AG04449 (cell line): ENCODE measurements at regions not wholly inside any gene's neighbourhood (a gene's known extent, or its start where the extent isn't known, plus 50 kb on each side); places are given as distances from the start of the nearest gene placed in this dataset.
"Not testable (repeated sequence)": the region's sequence is repeated elsewhere in the genome, so short reads cannot be mapped to it uniquely, and the experiment has no call there.

ENCODE experiments used
- CTCF ChIA-PET: fragments of 350-600 bp; formaldehyde crosslinking; extraction: SDS; loops from one replicate; lab custom pipeline; 2021; ENCODE audit warnings: antibody characterized with exemption; lab: Yijun Ruan, JAX
- POLR2A ChIA-PET: fragments of 400-600, 350-600 bp; formaldehyde crosslinking; extraction: SDS; loops from one replicate; lab custom pipeline; 2020; ENCODE audit warnings: antibody characterized with exemption, inconsistent platforms; lab: Yijun Ruan, JAX
- DNase-seq: peaks from one replicate; pipeline ENCODE4 v3.0.0-alpha.2; 2010; ENCODE audit warnings: low read depth, low spot score
- H3K4me3 ChIP-seq: 2 replicates; pipeline ENCODE4 v1.5.1; 2011; ENCODE audit warnings: low read depth, mild to moderate bottlenecking, control low read depth, low read length
- CTCF ChIP-seq: IDR thresholded peaks from one replicate; pipeline ENCODE4 v1.5.1; 2011; ENCODE audit warnings: mild to moderate bottlenecking, moderate library complexity, low read length, control low read depth, inconsistent platforms; ENCODE audit not compliant: insufficient read depth; ENCODE audit errors: missing control alignments

- no peak for DNase-seq
- ChIA-PET POLR2A (no interaction called here), CTCF (no interaction called here)
Measured at GRCh38 chr11:93608364-93608763, 53.1 kb upstream of the CEP295 start.

GRCh38 chr11:93606721-93607120, 54.8 kb upstream of the CEP295 start:
- TF ChIP-seq CTCF: no peak
- CTCF ChIA-PET: interaction anchor here (0.9 kb wide), 1 partner anchor 41 kb away, joined by 3 read pairs; no protein-coding TSS in a partner anchor
- no peak for DNase-seq
- no peak overlapping the region for H3K4me3 ChIP-seq
- POLR2A ChIA-PET: no interaction called here

More at GRCh38 chr11:93608364-93608763, 53.1 kb upstream of the CEP295 start:
- TF ChIP-seq CTCF: no peak
- no peak overlapping the region for H3K4me3 ChIP-seq

- DNase-seq: no peak
- H3K4me3 ChIP-seq: no peak overlapping the region
- ChIA-PET CTCF (interaction anchor here (0.9 kb wide), 1 partner anchor 41 kb away, joined by 3 read pairs; no protein-coding TSS in a partner anchor), POLR2A (no interaction called here)
- TF ChIP-seq CTCF: no peak
Measured at GRCh38 chr11:93606314-93606713, 55.2 kb upstream of the CEP295 start.

GRCh38 chr11:93605642-93606041, 55.8 kb upstream of the CEP295 start:
- POLR2A ChIA-PET: no interaction called here
- no peak for TF ChIP-seq CTCF
- H3K4me3 ChIP-seq: no peak overlapping the region
- CTCF ChIA-PET: no interaction called here
- no peak for DNase-seq

GRCh38 chr11:93604008-93604660, 57.3 kb upstream of the CEP295 start:
- DNase-seq: no peak
- no peak for TF ChIP-seq CTCF
- CTCF ChIA-PET: no interaction called here
- no peak overlapping the region for H3K4me3 ChIP-seq
- POLR2A ChIA-PET: no interaction called here

GRCh38 chr11:93603225-93604007, 58.1 kb upstream of the CEP295 start:
- POLR2A ChIA-PET: no interaction called here
- no peak for TF ChIP-seq CTCF
- no peak for DNase-seq
- no peak overlapping the region for H3K4me3 ChIP-seq
- CTCF ChIA-PET: no interaction called here

GRCh38 chr11:93596171-93596570, 53.0 kb upstream of the SMCO4 start:
- CTCF ChIA-PET, H3K4me3 ChIP-seq, DNase-seq, POLR2A ChIA-PET: not testable (repeated sequence)
